Activated CD4-positive, alpha-beta T cell treated with anti-CD3 and anti-CD28 coated beads, Interleukin-2, amount 50 U/mL, for 4 hours (primary cell): ENCODE measurements at regions not wholly inside any gene's neighbourhood (a gene's known extent, or its start where the extent isn't known, plus 50 kb on each side); places are given as distances from the start of the nearest gene placed in this dataset.

Source experiments
- DNase-seq, 2 experiments: peaks; one replicate each; pipeline ENCODE4 v3.0.0-alpha.2; 2020

- no peak for DNase-seq
Observed at GRCh38 chr11:134758342-134758931, 346.4 kb upstream of the B3GAT1 start.

- DNase-seq: no peak
Observed at GRCh38 chr11:134757633-134758032, 345.6 kb upstream of the B3GAT1 start.

- no peak for DNase-seq
Observed at GRCh38 chr11:134756811-134757540, 344.9 kb upstream of the B3GAT1 start.

- DNase-seq: no peak
Observed at GRCh38 chr11:134755535-134755934, 343.5 kb upstream of the B3GAT1 start.

- no peak for DNase-seq
Observed at GRCh38 chr11:134754521-134755198, 342.6 kb upstream of the B3GAT1 start.

GRCh38 chr11:134753771-134754520, 341.9 kb upstream of the B3GAT1 start:
- no peak for DNase-seq

GRCh38 chr11:134752964-134753770, 341.1 kb upstream of the B3GAT1 start:
- no peak for DNase-seq

GRCh38 chr11:134752526-134752925, 340.5 kb upstream of the B3GAT1 start:
- DNase-seq: no peak

GRCh38 chr11:134751766-134752165, 339.7 kb upstream of the B3GAT1 start:
- DNase-seq: no peak

GRCh38 chr11:134751031-134751585, 339.1 kb upstream of the B3GAT1 start:
- no peak for DNase-seq

GRCh38 chr11:134750619-134751018, 338.6 kb upstream of the B3GAT1 start:
- DNase-seq: no peak

GRCh38 chr11:134749040-134749839, 337.2 kb upstream of the B3GAT1 start:
- DNase-seq: no peak

GRCh38 chr11:134746609-134747008, 334.6 kb upstream of the B3GAT1 start:
- no peak for DNase-seq

- DNase-seq: no peak
Observed at GRCh38 chr11:134745456-134745855, 333.4 kb upstream of the B3GAT1 start.

- DNase-seq: no peak
Observed at GRCh38 chr11:134743820-134744195, 331.8 kb upstream of the B3GAT1 start.

GRCh38 chr11:134742956-134743819, 331.1 kb upstream of the B3GAT1 start:
- DNase-seq: no peak

- no peak for DNase-seq
Observed at GRCh38 chr11:134742224-134742612, 330.2 kb upstream of the B3GAT1 start.

- no peak for DNase-seq
Observed at GRCh38 chr11:134741453-134742223, 329.6 kb upstream of the B3GAT1 start.

GRCh38 chr11:134740590-134741261, 328.7 kb upstream of the B3GAT1 start:
- no peak for DNase-seq
